Lower leg skin (tissue), 4 donors: ENCODE measurements at regions not wholly inside any gene's neighbourhood (a gene's known extent, or its start where the extent isn't known, plus 50 kb on each side); places are given as distances from the start of the nearest gene placed in this dataset.

Experiments
- DNase-seq, 2 donors: peaks; one replicate each; pipeline ENCODE4 v3.0.0-alpha.2; 2019; ENCODE audit warnings: low spot score in 2 of 2
- H3K4me3 ChIP-seq: fragments of 200-600 bp; sonication (generic); 2 replicates; pipeline ENCODE4 v1.5.1; 2017; ENCODE audit warnings: mild to moderate bottlenecking, low read depth; ENCODE audit not compliant: poor library complexity, severe bottlenecking
- POLR2A ChIP-seq, 2 donors: fragments of 450-650 bp; IDR thresholded peaks; one replicate each; pipeline ENCODE4 v1.6.1; 2016 to 2017; ENCODE audit warnings: antibody characterized with exemption in 2 of 2, mild to moderate bottlenecking in 1 of 2, moderate library complexity in 1 of 2
- WGBS, 2 donors: methylation state at CpG; one replicate each; pipeline ENCODE4 v1.1.5; 2018; 5-methylcytosine and 5-hydroxymethylcytosine counted together
- intact Hi-C: fragments of 100-400 bp; cut with DNase I; formaldehyde crosslinking; loops from one replicate; pipeline ENCODE4 v1.15.0; 2023; ENCODE audit warnings: low total_unique reads
- TF ChIP-seq, protein P1 (sequence below), 3 donors: fragments of 450-650 bp; IDR thresholded peaks; one replicate each; pipeline ENCODE4 v1.5.1; 2016; ENCODE audit warnings: antibody characterized with exemption in 3 of 3, mild to moderate bottlenecking in 3 of 3, moderate library complexity in 2 of 3

GRCh38 chr2:105691947-105692390, 52.7 kb upstream of the NCK2 start:
- no peak for DNase-seq
- intact Hi-C loops: no loop called here
- H3K4me3 ChIP-seq: no peak overlapping the region

DNA sequence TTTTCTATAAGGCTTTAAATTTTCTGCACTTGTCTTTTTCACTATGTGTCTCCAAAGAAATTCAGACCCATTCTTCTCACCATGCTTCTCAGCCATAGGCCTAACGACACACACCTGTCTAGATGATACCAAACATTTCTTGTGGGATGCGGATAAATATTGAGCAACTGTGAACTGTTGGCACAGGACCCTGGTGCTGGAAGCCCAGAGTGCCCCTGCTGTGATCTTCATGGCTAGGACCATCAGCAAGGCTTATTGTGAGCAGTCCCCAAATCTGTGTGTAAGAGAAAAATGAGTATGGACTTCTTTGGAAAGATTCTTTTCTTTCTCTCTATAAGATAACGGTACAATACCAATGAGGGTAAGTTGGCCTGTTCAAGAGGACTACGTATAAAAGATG, 54.1 kb upstream of the NCK2 start:
- WGBS, 2 donors: 95 to 96% methylated on average over 4 of the region's 4 CpGs
- intact Hi-C loops: no loop called here
- TF ChIP-seq, protein P1, sequence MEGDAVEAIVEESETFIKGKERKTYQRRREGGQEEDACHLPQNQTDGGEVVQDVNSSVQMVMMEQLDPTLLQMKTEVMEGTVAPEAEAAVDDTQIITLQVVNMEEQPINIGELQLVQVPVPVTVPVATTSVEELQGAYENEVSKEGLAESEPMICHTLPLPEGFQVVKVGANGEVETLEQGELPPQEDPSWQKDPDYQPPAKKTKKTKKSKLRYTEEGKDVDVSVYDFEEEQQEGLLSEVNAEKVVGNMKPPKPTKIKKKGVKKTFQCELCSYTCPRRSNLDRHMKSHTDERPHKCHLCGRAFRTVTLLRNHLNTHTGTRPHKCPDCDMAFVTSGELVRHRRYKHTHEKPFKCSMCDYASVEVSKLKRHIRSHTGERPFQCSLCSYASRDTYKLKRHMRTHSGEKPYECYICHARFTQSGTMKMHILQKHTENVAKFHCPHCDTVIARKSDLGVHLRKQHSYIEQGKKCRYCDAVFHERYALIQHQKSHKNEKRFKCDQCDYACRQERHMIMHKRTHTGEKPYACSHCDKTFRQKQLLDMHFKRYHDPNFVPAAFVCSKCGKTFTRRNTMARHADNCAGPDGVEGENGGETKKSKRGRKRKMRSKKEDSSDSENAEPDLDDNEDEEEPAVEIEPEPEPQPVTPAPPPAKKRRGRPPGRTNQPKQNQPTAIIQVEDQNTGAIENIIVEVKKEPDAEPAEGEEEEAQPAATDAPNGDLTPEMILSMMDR (IDR thresholded peaks at IDR 0.05): no peak
- no peak for TF ChIP-seq POLR2A (IDR thresholded peaks at IDR 0.05)
- DNase-seq: no peak
- no peak overlapping the region for H3K4me3 ChIP-seq

More at GRCh38 chr2:105691947-105692390, 52.7 kb upstream of the NCK2 start:
- 83 to 85% methylated on average over 5 of the region's 5 CpGs for WGBS, 2 donors
- TF ChIP-seq POLR2A (IDR thresholded peaks at IDR 0.05): no peak
- TF ChIP-seq, protein P1 (IDR thresholded peaks at IDR 0.05): no peak

GRCh38 chr2:105689484-105689883, 55.2 kb upstream of the NCK2 start:
- WGBS, 2 donors: 82 to 96% methylated on average over 7 of the region's 7 CpGs
- no peak for DNase-seq
- intact Hi-C loops: no loop called here
- TF ChIP-seq POLR2A (IDR thresholded peaks at IDR 0.05): no peak
- TF ChIP-seq, protein P1 (IDR thresholded peaks at IDR 0.05): no peak
- H3K4me3 ChIP-seq: no peak overlapping the region

DNA sequence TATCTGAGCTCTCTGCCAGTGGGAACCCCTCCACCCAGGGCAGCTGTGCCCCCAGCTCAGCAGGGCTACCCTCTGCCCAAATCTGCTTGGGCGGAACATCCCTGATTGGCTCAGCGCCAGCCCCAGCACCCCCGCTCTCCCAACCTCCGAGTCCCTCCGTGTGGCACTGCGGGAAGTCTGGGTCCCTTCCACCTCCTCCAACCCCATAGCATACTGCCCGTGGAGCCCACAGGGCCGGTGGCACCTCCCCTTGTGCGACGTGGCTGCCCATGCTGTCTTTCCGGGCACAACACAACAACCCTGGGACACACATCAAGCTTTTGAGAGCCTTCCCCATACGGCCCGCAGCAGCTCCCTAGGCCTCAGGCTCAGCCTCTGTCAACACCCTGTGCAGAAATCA, 55.8 kb upstream of the NCK2 start:
- TF ChIP-seq, protein P1 (IDR thresholded peaks at IDR 0.05): no peak
- no peak for TF ChIP-seq POLR2A (IDR thresholded peaks at IDR 0.05)
- H3K4me3 ChIP-seq: no peak overlapping the region
- no peak for DNase-seq
- intact Hi-C loops: no loop called here
- 88 to 90% methylated on average over 12 to 13 of the region's 13 CpGs for WGBS, 2 donors

- H3K4me3 ChIP-seq: no peak overlapping the region
- WGBS, 2 donors: 66 to 71% methylated on average over 5 of the region's 5 CpGs
- intact Hi-C loops: no loop called here
- no peak for DNase-seq
- no peak for TF ChIP-seq POLR2A (IDR thresholded peaks at IDR 0.05)
- TF ChIP-seq, protein P1 (IDR thresholded peaks at IDR 0.05): no peak
These were observed 58.1 kb upstream of the NCK2 start for GRCh38 chr2:105686588-105686987.

- H3K4me3 ChIP-seq: no peak overlapping the region
- TF ChIP-seq, protein P1 (IDR thresholded peaks at IDR 0.05): no peak
- no peak for TF ChIP-seq POLR2A (IDR thresholded peaks at IDR 0.05)
- intact Hi-C loops: no loop called here
- DNase-seq: no peak
These were observed 61.7 kb upstream of the NCK2 start for GRCh38 chr2:105683011-105683492.
